Fibroblast of skin of right quadriceps (primary cell): ENCODE measurements at regions not wholly inside any gene's neighbourhood (a gene's known extent, or its start where the extent isn't known, plus 50 kb on each side); places are given as distances from the start of the nearest gene placed in this dataset.

Experiments
- DNase-seq: peaks from one replicate; pipeline ENCODE4 v3.0.0-alpha.2; 2013

GRCh38 chr5:58057324-58057723 is 402.6 kb downstream of the PLK2 start:
- no peak for DNase-seq

- peak; percentile 56 for DNase-seq
These were observed 403.3 kb downstream of the PLK2 start for GRCh38 chr5:58056546-58056945.

GRCh38 chr5:58054018-58054417 is 405.9 kb downstream of the PLK2 start:
- no peak for DNase-seq

- no peak for DNase-seq
These were observed 410.9 kb downstream of the PLK2 start for GRCh38 chr5:58048954-58049353.

- DNase-seq = no peak
These were observed 411.5 kb downstream of the PLK2 start for GRCh38 chr5:58048185-58048925.

- no peak for DNase-seq
These were observed 413.5 kb downstream of the PLK2 start for GRCh38 chr5:58046371-58046770.

- no peak for DNase-seq
These were observed 415.7 kb downstream of the PLK2 start for GRCh38 chr5:58044166-58044565.

- no peak for DNase-seq
These were observed 416.6 kb downstream of the PLK2 start for GRCh38 chr5:58043032-58043945.

- no peak for DNase-seq
These were observed 418.0 kb downstream of the PLK2 start for GRCh38 chr5:58041884-58042283.

- DNase-seq = no peak
These were observed 419.0 kb downstream of the PLK2 start for GRCh38 chr5:58040846-58041245.

- no peak for DNase-seq
These were observed 419.8 kb downstream of the PLK2 start for GRCh38 chr5:58040044-58040443.

GRCh38 chr5:58037899-58038298 is 422.0 kb downstream of the PLK2 start:
- DNase-seq = no peak

GRCh38 chr5:58025809-58026208 is 434.1 kb downstream of the PLK2 start:
- DNase-seq = no peak

GRCh38 chr5:58024151-58024550 is 435.7 kb downstream of the PLK2 start:
- DNase-seq = no peak

GRCh38 chr5:58022055-58022454 is 437.8 kb downstream of the PLK2 start:
- no peak for DNase-seq

GRCh38 chr5:58021466-58021865 is 438.4 kb downstream of the PLK2 start:
- DNase-seq = no peak

- peak; percentile 57 for DNase-seq
These were observed 440.3 kb downstream of the PLK2 start for GRCh38 chr5:58019614-58020013.

GRCh38 chr5:58018016-58018415 is 441.9 kb downstream of the PLK2 start:
- DNase-seq = no peak

- no peak for DNase-seq
These were observed 443.0 kb downstream of the PLK2 start for GRCh38 chr5:58016877-58017276.

GRCh38 chr5:58016358-58016757 is 443.5 kb downstream of the PLK2 start:
- DNase-seq = peak; percentile 63

- DNase-seq = no peak
These were observed 444.7 kb downstream of the PLK2 start for GRCh38 chr5:58015175-58015574.

GRCh38 chr5:58013542-58014258 is 446.2 kb downstream of the PLK2 start:
- no peak for DNase-seq

GRCh38 chr5:58012801-58013315 is 447.0 kb downstream of the PLK2 start:
- no peak for DNase-seq
